ENCODE measurements at regions not wholly inside any gene's neighbourhood (a gene's known extent, or its start where the extent isn't known, plus 50 kb on each side); places are given as distances from the start of the nearest gene placed in this dataset.

DNA sequence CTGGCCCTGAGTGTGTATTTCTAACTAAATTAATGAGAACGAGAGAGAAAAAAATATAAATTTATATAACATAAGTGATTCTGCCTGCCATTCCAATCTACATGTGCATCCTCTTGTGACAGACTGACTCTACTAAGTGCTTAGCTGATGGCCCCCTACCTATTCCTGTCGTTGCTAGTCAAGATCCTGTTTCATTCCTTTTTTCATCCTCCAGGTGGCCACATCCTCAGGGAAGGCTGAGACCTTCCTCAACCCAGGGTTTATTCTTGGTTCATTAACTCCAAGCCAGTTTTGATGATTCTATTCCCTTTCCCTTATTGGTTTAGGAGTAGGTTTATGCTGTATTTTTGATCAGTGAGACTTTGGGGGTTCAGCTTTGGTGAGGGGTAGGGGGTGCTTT lies 201.3 kb downstream of the C9orf152 start:
- TF ChIP-seq, protein P1, sequence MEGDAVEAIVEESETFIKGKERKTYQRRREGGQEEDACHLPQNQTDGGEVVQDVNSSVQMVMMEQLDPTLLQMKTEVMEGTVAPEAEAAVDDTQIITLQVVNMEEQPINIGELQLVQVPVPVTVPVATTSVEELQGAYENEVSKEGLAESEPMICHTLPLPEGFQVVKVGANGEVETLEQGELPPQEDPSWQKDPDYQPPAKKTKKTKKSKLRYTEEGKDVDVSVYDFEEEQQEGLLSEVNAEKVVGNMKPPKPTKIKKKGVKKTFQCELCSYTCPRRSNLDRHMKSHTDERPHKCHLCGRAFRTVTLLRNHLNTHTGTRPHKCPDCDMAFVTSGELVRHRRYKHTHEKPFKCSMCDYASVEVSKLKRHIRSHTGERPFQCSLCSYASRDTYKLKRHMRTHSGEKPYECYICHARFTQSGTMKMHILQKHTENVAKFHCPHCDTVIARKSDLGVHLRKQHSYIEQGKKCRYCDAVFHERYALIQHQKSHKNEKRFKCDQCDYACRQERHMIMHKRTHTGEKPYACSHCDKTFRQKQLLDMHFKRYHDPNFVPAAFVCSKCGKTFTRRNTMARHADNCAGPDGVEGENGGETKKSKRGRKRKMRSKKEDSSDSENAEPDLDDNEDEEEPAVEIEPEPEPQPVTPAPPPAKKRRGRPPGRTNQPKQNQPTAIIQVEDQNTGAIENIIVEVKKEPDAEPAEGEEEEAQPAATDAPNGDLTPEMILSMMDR (conservative IDR thresholded peaks at IDR 0.05; ENCODE audit: control insufficient read depth, insufficient read depth, low read depth, low read length), result no peak
- DNase-seq (ENCODE audit: low read depth), result no peak
- H3K4me3 ChIP-seq (ENCODE audit: control insufficient read depth, low read depth, low read length), result no peak overlapping the region

DNA sequence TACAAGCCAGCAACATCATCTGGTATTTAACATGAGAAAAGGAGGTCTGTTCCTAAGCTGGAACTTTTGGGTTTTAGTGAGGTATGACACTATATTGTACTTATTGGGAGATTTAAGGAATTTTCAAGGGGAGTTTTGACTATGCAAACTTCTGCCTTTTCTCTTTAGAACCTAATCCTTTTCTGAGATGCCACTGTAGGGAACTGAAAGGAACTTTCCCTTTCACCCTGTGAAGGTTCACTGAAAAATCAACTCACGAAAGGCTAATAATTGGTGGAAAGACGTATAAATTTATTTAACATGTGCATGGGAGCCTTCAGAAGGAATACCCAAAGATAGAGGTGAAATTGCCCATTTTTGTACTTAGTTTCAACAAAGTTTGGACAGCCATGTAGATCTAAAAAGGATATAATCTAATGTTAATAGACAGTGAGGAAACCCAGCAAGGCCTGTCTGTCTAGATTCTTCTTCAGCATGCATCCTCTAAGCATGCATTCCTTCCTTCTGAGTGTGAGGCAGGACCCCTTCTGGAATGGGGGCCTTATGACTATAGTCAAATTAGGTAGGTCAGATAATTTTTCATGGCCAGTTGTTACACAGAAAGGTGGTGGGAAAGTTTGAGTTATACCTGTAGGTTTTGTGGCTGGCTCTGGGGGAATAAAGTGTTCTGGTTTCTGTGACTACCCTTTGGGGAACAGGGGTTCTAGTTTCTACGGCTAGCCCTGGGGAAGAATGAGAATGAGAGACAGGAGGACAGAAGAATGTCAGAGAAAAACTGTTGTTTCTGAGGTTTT lies 200.3 kb downstream of the C9orf152 start:
- TF ChIP-seq, protein P1 (conservative IDR thresholded peaks at IDR 0.05; ENCODE audit: control insufficient read depth, insufficient read depth, low read depth, low read length), result no peak
- DNase-seq (ENCODE audit: low read depth), result no peak
- no peak overlapping the region for H3K4me3 ChIP-seq (ENCODE audit: control insufficient read depth, low read depth, low read length)

DNA sequence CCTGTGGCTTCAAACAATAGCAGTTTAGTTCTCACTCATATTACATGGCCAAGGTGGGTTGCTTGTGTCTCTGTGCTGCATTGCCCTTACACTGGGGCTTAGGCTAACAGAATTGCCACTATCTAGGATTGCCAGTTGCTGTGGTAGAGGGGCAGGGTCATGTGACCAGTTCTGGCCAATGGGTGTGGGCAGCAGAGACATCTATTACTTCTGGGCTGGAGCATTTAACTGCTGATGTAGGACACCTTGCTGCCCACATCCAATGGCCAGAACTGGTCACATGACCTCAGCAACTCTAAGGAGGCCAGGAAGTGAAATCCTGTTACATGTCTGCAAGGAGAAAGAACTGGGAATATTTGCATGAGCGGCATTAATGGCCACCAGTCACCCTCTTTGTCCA lies 199.3 kb downstream of the C9orf152 start:
- no peak for DNase-seq (ENCODE audit: low read depth)
- no peak overlapping the region for H3K4me3 ChIP-seq (ENCODE audit: control insufficient read depth, low read depth, low read length)
- TF ChIP-seq, protein P1 (conservative IDR thresholded peaks at IDR 0.05; ENCODE audit: control insufficient read depth, insufficient read depth, low read depth, low read length), result no peak

DNA sequence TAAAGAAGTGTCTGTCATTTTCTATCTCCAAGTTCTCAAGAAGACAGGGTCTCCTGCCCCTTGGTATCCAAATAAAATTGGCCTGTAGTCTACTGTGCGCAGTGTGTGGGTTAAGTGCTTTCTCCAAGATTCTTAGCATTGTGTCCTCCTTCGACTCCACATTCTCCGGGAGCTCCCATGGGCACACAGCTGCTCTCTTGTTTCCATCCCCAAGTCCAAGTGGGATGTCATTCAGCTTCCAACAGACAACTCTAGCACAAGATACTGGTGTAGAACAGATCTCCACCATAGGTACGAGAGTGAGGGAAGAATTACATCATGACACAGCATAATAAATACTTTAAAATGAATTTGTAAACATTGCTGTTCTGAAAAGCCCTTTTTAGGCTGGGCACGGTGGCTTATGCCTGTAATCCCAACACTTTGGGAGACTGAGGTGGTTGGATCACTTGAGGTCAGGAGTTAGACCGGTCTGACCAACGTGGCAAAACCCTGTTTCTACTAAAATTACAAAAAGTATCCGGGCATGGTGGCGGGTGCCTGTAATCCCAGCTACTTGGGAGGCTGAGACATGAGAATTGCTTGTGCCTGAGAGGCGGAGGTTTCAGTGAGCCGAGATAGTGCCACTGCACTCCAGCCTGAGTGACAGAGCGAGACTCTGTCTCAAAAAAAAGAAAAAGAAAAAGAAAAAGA lies 196.2 kb downstream of the C9orf152 start:
- TF ChIP-seq, protein P1 (conservative IDR thresholded peaks at IDR 0.05; ENCODE audit: control insufficient read depth, insufficient read depth, low read depth, low read length), result no peak
- H3K4me3 ChIP-seq (ENCODE audit: control insufficient read depth, low read depth, low read length), result no peak overlapping the region
- DNase-seq (ENCODE audit: low read depth), result no peak

DNA sequence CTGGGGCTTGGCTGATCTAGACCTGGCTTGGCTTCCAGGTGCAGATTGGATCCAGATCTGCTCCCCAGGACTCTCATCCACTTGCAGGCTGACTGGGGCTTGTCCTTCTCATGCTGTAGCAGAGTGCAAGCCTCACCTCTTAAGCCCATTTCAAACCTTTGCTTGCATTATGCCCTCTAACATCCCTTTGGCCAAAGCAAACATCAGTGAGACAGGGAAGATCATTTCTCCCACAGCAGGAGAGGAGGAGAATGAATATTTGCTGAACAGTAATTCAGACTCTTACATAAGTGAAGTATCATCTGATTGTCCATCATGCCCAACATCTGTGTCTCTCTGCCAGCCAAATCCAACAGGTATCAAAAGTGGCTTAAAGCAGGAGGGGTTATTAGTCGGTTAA lies 194.9 kb downstream of the C9orf152 start:
- TF ChIP-seq, protein P1 (conservative IDR thresholded peaks at IDR 0.05; ENCODE audit: control insufficient read depth, insufficient read depth, low read depth, low read length), result no peak
- no peak overlapping the region for H3K4me3 ChIP-seq (ENCODE audit: control insufficient read depth, low read depth, low read length)
- DNase-seq (ENCODE audit: low read depth), result no peak

DNA sequence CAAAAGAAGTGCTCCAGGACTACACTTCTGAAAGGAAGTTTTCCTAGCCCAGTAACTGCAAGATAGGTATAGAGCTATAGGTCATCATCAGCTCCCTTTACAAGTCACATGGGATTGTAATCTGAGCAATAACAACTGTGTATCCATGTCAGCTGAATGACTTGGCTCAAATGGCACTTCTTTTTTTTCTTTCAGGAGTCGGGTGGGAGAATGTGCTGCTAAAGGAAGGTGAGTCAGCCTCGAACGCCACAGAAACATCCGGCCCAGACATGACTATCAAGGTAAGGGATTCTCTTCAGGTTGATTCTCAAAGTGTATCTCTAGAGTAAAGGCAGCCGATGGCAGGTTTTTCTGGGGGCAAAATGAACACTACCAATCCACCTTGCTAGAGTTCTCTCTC lies 192.2 kb downstream of the C9orf152 start:
- DNase-seq (ENCODE audit: low read depth), result peak; percentile 88
- no peak overlapping the region for H3K4me3 ChIP-seq (ENCODE audit: control insufficient read depth, low read depth, low read length)
- TF ChIP-seq, protein P1 (conservative IDR thresholded peaks at IDR 0.05; ENCODE audit: control insufficient read depth, insufficient read depth, low read depth, low read length), result no peak
